ENCODE measurements at regions not wholly inside any gene's neighbourhood (a gene's known extent, or its start where the extent isn't known, plus 50 kb on each side); places are given as distances from the start of the nearest gene placed in this dataset.

- no peak overlapping the region for H3K4me3 ChIP-seq (ENCODE audit: low read depth, low read length)
- no peaks in the 10 kb centered on the region for H3K36me3 ChIP-seq
- H3K4me1 ChIP-seq: peaks cover 4% of the 10 kb centered on the region; the same call in 1 of the 2 replicates
- no peaks in the 10 kb centered on the region for H3K9me3 ChIP-seq
- no peak for DNase-seq
- H3K27me3 ChIP-seq: no peaks in the 10 kb centered on the region
- no peak for TF ChIP-seq CTCF (IDR thresholded peaks at IDR 0.05; ENCODE audit: low read depth, low read length)
Measured at GRCh38 chr4:137430171-137430570, 102.1 kb downstream of the PCDH18 start.

GRCh38 chr4:137427411-137427810 lies 104.9 kb downstream of the PCDH18 start:
- H3K4me3 ChIP-seq (ENCODE audit: low read depth, low read length): no peak overlapping the region
- H3K27me3 ChIP-seq: no peaks in the 10 kb centered on the region
- no peak for TF ChIP-seq CTCF (IDR thresholded peaks at IDR 0.05; ENCODE audit: low read depth, low read length)
- H3K36me3 ChIP-seq: no peaks in the 10 kb centered on the region
- no peaks in the 10 kb centered on the region for H3K9me3 ChIP-seq
- no peak for DNase-seq
- H3K4me1 ChIP-seq: peaks cover 4% of the 10 kb centered on the region; the same call in 1 of the 2 replicates

- no peak for TF ChIP-seq CTCF (IDR thresholded peaks at IDR 0.05; ENCODE audit: low read depth, low read length)
- peaks cover 4% of the 10 kb centered on the region; the same call in 1 of the 2 replicates for H3K4me1 ChIP-seq
- H3K27me3 ChIP-seq: no peaks in the 10 kb centered on the region
- no peak for DNase-seq
- no peaks in the 10 kb centered on the region for H3K36me3 ChIP-seq
- no peaks in the 10 kb centered on the region for H3K9me3 ChIP-seq
- H3K4me3 ChIP-seq (ENCODE audit: low read depth, low read length): no peak overlapping the region
Measured at GRCh38 chr4:137425281-137425680, 107.0 kb downstream of the PCDH18 start.

- no peak for DNase-seq
- no peaks in the 10 kb centered on the region for H3K36me3 ChIP-seq
- H3K4me1 ChIP-seq: no peaks in the 10 kb centered on the region
- H3K9me3 ChIP-seq: no peaks in the 10 kb centered on the region
- H3K27me3 ChIP-seq: no peaks in the 10 kb centered on the region
- H3K4me3 ChIP-seq (ENCODE audit: low read depth, low read length): no peak overlapping the region
- no peak for TF ChIP-seq CTCF (IDR thresholded peaks at IDR 0.05; ENCODE audit: low read depth, low read length)
Measured at GRCh38 chr4:137422666-137423065, 109.6 kb downstream of the PCDH18 start.

- H3K27me3 ChIP-seq: no peaks in the 10 kb centered on the region
- H3K9me3 ChIP-seq: no peaks in the 10 kb centered on the region
- no peak for DNase-seq
- no peaks in the 10 kb centered on the region for H3K36me3 ChIP-seq
- H3K4me1 ChIP-seq: no peaks in the 10 kb centered on the region
- TF ChIP-seq CTCF (IDR thresholded peaks at IDR 0.05; ENCODE audit: low read depth, low read length): no peak
- no peak overlapping the region for H3K4me3 ChIP-seq (ENCODE audit: low read depth, low read length)
Measured at GRCh38 chr4:137421796-137422195, 110.5 kb downstream of the PCDH18 start.

- TF ChIP-seq CTCF (IDR thresholded peaks at IDR 0.05; ENCODE audit: low read depth, low read length): no peak
- Histone ChIP-seq H3K9me3 (no peaks in the 10 kb centered on the region), H3K4me3 (ENCODE audit: low read depth, low read length) (no peak overlapping the region), H3K27me3 (no peaks in the 10 kb centered on the region), H3K36me3 (no peaks in the 10 kb centered on the region), H3K4me1 (no peaks in the 10 kb centered on the region)
- no peak for DNase-seq
Measured at GRCh38 chr4:137420901-137421396, 111.3 kb downstream of the PCDH18 start.

Data from BE2C (cell line).